ENCODE measurements at regions not wholly inside any gene's neighbourhood (a gene's known extent, or its start where the extent isn't known, plus 50 kb on each side); places are given as distances from the start of the nearest gene placed in this dataset.

- TF ChIP-seq CTCF (IDR thresholded peaks at IDR 0.05), result no peak
- no peak for TF ChIP-seq POLR2A (IDR thresholded peaks at IDR 0.05)
These were observed 520.7 kb upstream of the PABPC4L start for GRCh38 chr4:134722306-134722705.
